Stimulated activated CD4-positive, alpha-beta T cell treated with anti-CD3 and anti-CD28 coated beads, Interleukin-12 subunit alpha, Interleukin-12 subunit beta, amount 100 ng/mL, for 4 hours (primary cell): ENCODE measurements at regions not wholly inside any gene's neighbourhood (a gene's known extent, or its start where the extent isn't known, plus 50 kb on each side); places are given as distances from the start of the nearest gene placed in this dataset.

Experiments
- DNase-seq: peaks from one replicate; pipeline ENCODE4 v3.0.0-alpha.2; 2020

GRCh38 chr12:24721191-24721590 is 227.7 kb downstream of the BCAT1 start:
- no peak for DNase-seq

GRCh38 chr12:24719293-24719721 is 229.6 kb downstream of the BCAT1 start:
- DNase-seq = peak; percentile 3

- DNase-seq = no peak
These were observed 230.3 kb downstream of the BCAT1 start for GRCh38 chr12:24718617-24719016.

- no peak for DNase-seq
These were observed 234.7 kb downstream of the BCAT1 start for GRCh38 chr12:24714237-24714636.

- no peak for DNase-seq
These were observed 237.6 kb downstream of the BCAT1 start for GRCh38 chr12:24711056-24712008.

- DNase-seq = no peak
These were observed 239.7 kb downstream of the BCAT1 start for GRCh38 chr12:24709216-24709615.

- DNase-seq = no peak
These were observed 240.2 kb downstream of the BCAT1 start for GRCh38 chr12:24708718-24709117.

GRCh38 chr12:24708043-24708442 is 240.9 kb downstream of the BCAT1 start:
- DNase-seq = no peak

GRCh38 chr12:24707334-24707733 is 241.6 kb downstream of the BCAT1 start:
- no peak for DNase-seq

GRCh38 chr12:24705741-24706358 is 243.1 kb downstream of the BCAT1 start:
- no peak for DNase-seq

- no peak for DNase-seq
These were observed 243.7 kb downstream of the BCAT1 start for GRCh38 chr12:24705216-24705615.

GRCh38 chr12:24701343-24701742 is 247.6 kb downstream of the BCAT1 start:
- no peak for DNase-seq

GRCh38 chr12:24698972-24699371 is 249.9 kb downstream of the BCAT1 start:
- DNase-seq = no peak

- no peak for DNase-seq
These were observed 251.1 kb downstream of the BCAT1 start for GRCh38 chr12:24697769-24698168.

GRCh38 chr12:24697295-24697694 is 251.6 kb downstream of the BCAT1 start:
- DNase-seq = no peak

GRCh38 chr12:24696800-24697199 is 252.1 kb downstream of the BCAT1 start:
- no peak for DNase-seq

GRCh38 chr12:24695657-24696329 is 253.1 kb downstream of the BCAT1 start:
- no peak for DNase-seq

- DNase-seq = no peak
These were observed 253.8 kb downstream of the BCAT1 start for GRCh38 chr12:24695103-24695502.

- DNase-seq = no peak
These were observed 260.3 kb downstream of the BCAT1 start for GRCh38 chr12:24688601-24689000.

GRCh38 chr12:24681570-24681969 is 267.3 kb downstream of the BCAT1 start:
- no peak for DNase-seq

- no peak for DNase-seq
These were observed 269.8 kb downstream of the BCAT1 start for GRCh38 chr12:24679126-24679525.

- no peak for DNase-seq
These were observed 270.5 kb downstream of the BCAT1 start for GRCh38 chr12:24678436-24678835.

- no peak for DNase-seq
These were observed 280.3 kb downstream of the BCAT1 start for GRCh38 chr12:24668563-24668962.
